K562 (cell line): ENCODE measurements at regions not wholly inside any gene's neighbourhood (a gene's known extent, or its start where the extent isn't known, plus 50 kb on each side); places are given as distances from the start of the nearest gene placed in this dataset.

ENCODE experiments used
- HDAC3 ChIP-seq: fragments of 450-650 bp; IDR thresholded peaks from 2 replicates; pipeline ENCODE4 v1.6.1; 2018; ENCODE audit warnings: borderline replicate concordance, mild to moderate bottlenecking, moderate library complexity; ENCODE audit not compliant: partially characterized antibody
- SMC3 ChIP-seq: conservative IDR thresholded peaks from 2 replicates; pipeline ENCODE4 v1.6.1; 2011; ENCODE audit warnings: low read depth, low read length, improper control_type of control experiment; ENCODE audit not compliant: insufficient read depth
- ZBTB8A ChIP-seq: fragments of 450-650 bp; IDR thresholded peaks from 2 replicates; pipeline ENCODE4 v1.6.1; 2018; ENCODE audit warnings: mild to moderate bottlenecking, moderate library complexity; ENCODE audit not compliant: partially characterized antibody
- ZNF124 ChIP-seq: sonication (generic); formaldehyde crosslinking; IDR thresholded peaks from 2 replicates; pipeline ENCODE4 v1.8.1; 2022; ENCODE audit warnings: missing genetic modification reagents
- ZNF583 ChIP-seq: fragments of 250-450 bp; sonication (Bioruptor Pico); IDR thresholded peaks from 2 replicates; pipeline ENCODE4 v1.4.0; 2020

- no peak for TF ChIP-seq HDAC3
- no peak for TF ChIP-seq ZNF583
- no peak for TF ChIP-seq ZBTB8A
- TF ChIP-seq SMC3, result no peak
- no peak for TF ChIP-seq ZNF124 (CRISPR knock-in tag)
These were observed 67.0 kb upstream of the ISX start for GRCh38 chr22:34998921-34999320.
